T-helper 1 cell treated with Interleukin-12 subunit alpha and Interleukin-12 subunit beta and Interleukin-4 antibody, amounts not matched to agents 30 μg/mL and 1 μg/mL, for 36 hours (primary cell): ENCODE measurements at regions not wholly inside any gene's neighbourhood (a gene's known extent, or its start where the extent isn't known, plus 50 kb on each side); places are given as distances from the start of the nearest gene placed in this dataset.

Source experiments
- H3K27ac Mint-ChIP-seq: one replicate; pipeline ENCODE4 v1.8.0; 2021; ENCODE audit warnings: mild to moderate bottlenecking, mixed read lengths
- H3K27me3 Mint-ChIP-seq: one replicate; pipeline ENCODE4 v1.8.0; 2021; ENCODE audit warnings: low read depth, mixed read lengths
- H3K36me3 Mint-ChIP-seq: one replicate; pipeline ENCODE4 v1.8.0; 2021; ENCODE audit warnings: low read depth, mixed read lengths
- H3K4me1 Mint-ChIP-seq: one replicate; pipeline ENCODE4 v1.8.0; 2021; ENCODE audit warnings: low read depth, mixed read lengths
- H3K4me3 Mint-ChIP-seq: one replicate; pipeline ENCODE4 v1.8.0; 2021; ENCODE audit warnings: mild to moderate bottlenecking, moderate library complexity, mixed read lengths
- H3K9me3 Mint-ChIP-seq: one replicate; pipeline ENCODE4 v1.8.0; 2021; ENCODE audit warnings: mixed read lengths

GRCh38 chr12:4099276-4099675, 174.3 kb upstream of the CCND2 start:
- Mint-ChIP-seq H3K4me1 (peaks cover 7% of the 10 kb centered on the region), H3K9me3 (no peaks in the 10 kb centered on the region), H3K4me3 (no peak overlapping the region), H3K36me3 (no peaks in the 10 kb centered on the region), H3K27ac (no peak overlapping the region), H3K27me3 (peaks cover 9% of the 10 kb centered on the region)

- H3K4me1 Mint-ChIP-seq = peaks cover 6% of the 10 kb centered on the region
- H3K36me3 Mint-ChIP-seq = no peaks in the 10 kb centered on the region
- H3K4me3 Mint-ChIP-seq = no peak overlapping the region
- H3K9me3 Mint-ChIP-seq = no peaks in the 10 kb centered on the region
- H3K27me3 Mint-ChIP-seq = peaks cover 12% of the 10 kb centered on the region
- H3K27ac Mint-ChIP-seq = no peak overlapping the region
Observed at GRCh38 chr12:4091016-4091743, 182.4 kb upstream of the CCND2 start.

GRCh38 chr12:4089956-4090355, 183.6 kb upstream of the CCND2 start:
- Mint-ChIP-seq H3K27ac (no peak overlapping the region), H3K4me3 (no peak overlapping the region), H3K27me3 (peaks cover 12% of the 10 kb centered on the region), H3K4me1 (peaks cover 6% of the 10 kb centered on the region), H3K36me3 (no peaks in the 10 kb centered on the region), H3K9me3 (no peaks in the 10 kb centered on the region)

- no peaks in the 10 kb centered on the region for H3K9me3 Mint-ChIP-seq
- H3K4me1 Mint-ChIP-seq = peaks cover 6% of the 10 kb centered on the region
- H3K36me3 Mint-ChIP-seq = no peaks in the 10 kb centered on the region
- H3K27me3 Mint-ChIP-seq = peaks cover 12% of the 10 kb centered on the region
- H3K4me3 Mint-ChIP-seq = no peak overlapping the region
- H3K27ac Mint-ChIP-seq = no peak overlapping the region
Observed at GRCh38 chr12:4089121-4089606, 184.4 kb upstream of the CCND2 start.

GRCh38 chr12:4088451-4088850, 185.1 kb upstream of the CCND2 start:
- H3K4me1 Mint-ChIP-seq = peaks cover 6% of the 10 kb centered on the region
- H3K27me3 Mint-ChIP-seq = peaks cover 4% of the 10 kb centered on the region
- H3K4me3 Mint-ChIP-seq = no peak overlapping the region
- no peaks in the 10 kb centered on the region for H3K9me3 Mint-ChIP-seq
- H3K36me3 Mint-ChIP-seq = no peaks in the 10 kb centered on the region
- no peak overlapping the region for H3K27ac Mint-ChIP-seq

DNA sequence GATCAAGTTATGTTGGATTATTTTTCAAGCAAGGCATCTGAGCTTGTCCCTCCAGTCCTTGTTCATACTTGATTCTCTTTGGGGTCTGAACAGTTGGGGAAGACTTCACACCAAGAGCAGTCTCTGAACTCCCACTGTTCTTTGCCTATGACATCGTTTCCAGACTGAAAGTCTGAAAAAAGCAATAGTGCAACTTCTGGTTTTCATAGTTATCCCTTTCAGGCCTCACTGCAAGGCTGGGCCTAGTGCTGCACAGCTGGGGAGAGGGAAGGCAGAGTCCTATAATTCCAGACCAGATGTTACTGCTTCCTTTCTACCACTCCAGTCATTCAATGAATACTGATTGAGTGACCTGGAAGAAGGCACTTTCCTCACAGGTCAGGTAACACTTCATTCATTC, 187.1 kb upstream of the CCND2 start:
- H3K9me3 Mint-ChIP-seq = no peaks in the 10 kb centered on the region
- peaks cover 4% of the 10 kb centered on the region for H3K4me1 Mint-ChIP-seq
- peaks cover 5% of the 10 kb centered on the region for H3K27me3 Mint-ChIP-seq
- H3K36me3 Mint-ChIP-seq = peaks cover 3% of the 10 kb centered on the region
- H3K27ac Mint-ChIP-seq = no peak overlapping the region
- no peak overlapping the region for H3K4me3 Mint-ChIP-seq

- H3K27ac Mint-ChIP-seq = no peak overlapping the region
- H3K4me1 Mint-ChIP-seq = no peaks in the 10 kb centered on the region
- H3K27me3 Mint-ChIP-seq = peaks cover 5% of the 10 kb centered on the region
- peaks cover 3% of the 10 kb centered on the region for H3K36me3 Mint-ChIP-seq
- H3K9me3 Mint-ChIP-seq = no peaks in the 10 kb centered on the region
- no peak overlapping the region for H3K4me3 Mint-ChIP-seq
Observed at GRCh38 chr12:4084573-4084972, 189.0 kb upstream of the CCND2 start.

- Mint-ChIP-seq H3K4me1 (no peaks in the 10 kb centered on the region), H3K36me3 (peaks cover 5% of the 10 kb centered on the region), H3K9me3 (peaks cover 3% of the 10 kb centered on the region), H3K27ac (no peak overlapping the region), H3K27me3 (peaks cover 7% of the 10 kb centered on the region), H3K4me3 (no peak overlapping the region)
Observed at GRCh38 chr12:4082809-4083403, 190.7 kb upstream of the CCND2 start.

- Mint-ChIP-seq H3K4me3 (no peak overlapping the region), H3K36me3 (peaks cover 9% of the 10 kb centered on the region), H3K27me3 (peaks cover 15% of the 10 kb centered on the region), H3K27ac (no peak overlapping the region), H3K9me3 (peaks cover 9% of the 10 kb centered on the region), H3K4me1 (no peaks in the 10 kb centered on the region)
Observed at GRCh38 chr12:4080213-4080612, 193.3 kb upstream of the CCND2 start.

- Mint-ChIP-seq H3K4me1 (peaks cover 4% of the 10 kb centered on the region), H3K27me3 (peaks cover 17% of the 10 kb centered on the region), H3K9me3 (peaks cover 12% of the 10 kb centered on the region), H3K4me3 (no peak overlapping the region), H3K36me3 (peaks cover 6% of the 10 kb centered on the region), H3K27ac (no peak overlapping the region)
Observed at GRCh38 chr12:4074129-4074528, 199.4 kb upstream of the CCND2 start.

DNA sequence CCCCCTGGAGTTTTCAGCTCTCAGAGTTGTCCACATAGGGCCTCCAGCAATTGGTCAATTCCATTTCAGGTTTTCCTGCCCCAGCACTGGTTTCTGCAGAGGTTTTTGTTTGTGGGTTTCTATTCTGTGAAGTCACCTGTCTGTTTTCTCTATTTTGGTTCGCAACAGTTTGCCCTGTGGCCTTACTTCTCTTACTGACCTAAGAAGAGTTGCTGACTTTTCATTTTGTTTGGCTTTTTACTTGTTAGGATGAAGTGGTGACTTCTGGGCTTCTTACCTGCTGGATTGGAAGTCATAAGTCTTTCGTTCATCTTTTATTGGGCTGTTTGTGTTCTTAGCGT, 196.4 kb upstream of the PARP11 start:
- H3K9me3 Mint-ChIP-seq = peaks cover 3% of the 10 kb centered on the region
- H3K27ac Mint-ChIP-seq = no peak overlapping the region
- H3K36me3 Mint-ChIP-seq = no peaks in the 10 kb centered on the region
- peaks cover 4% of the 10 kb centered on the region for H3K27me3 Mint-ChIP-seq
- H3K4me3 Mint-ChIP-seq = no peak overlapping the region
- H3K4me1 Mint-ChIP-seq = peaks cover 6% of the 10 kb centered on the region

- Mint-ChIP-seq H3K4me3 (no peak overlapping the region), H3K27ac (peak overlapping the region; percentile 29), H3K27me3 (peaks cover 3% of the 10 kb centered on the region), H3K9me3 (peaks cover 3% of the 10 kb centered on the region), H3K36me3 (no peaks in the 10 kb centered on the region), H3K4me1 (peaks cover 8% of the 10 kb centered on the region)
Observed at GRCh38 chr12:4068981-4069669, 195.9 kb upstream of the PARP11 start.

DNA sequence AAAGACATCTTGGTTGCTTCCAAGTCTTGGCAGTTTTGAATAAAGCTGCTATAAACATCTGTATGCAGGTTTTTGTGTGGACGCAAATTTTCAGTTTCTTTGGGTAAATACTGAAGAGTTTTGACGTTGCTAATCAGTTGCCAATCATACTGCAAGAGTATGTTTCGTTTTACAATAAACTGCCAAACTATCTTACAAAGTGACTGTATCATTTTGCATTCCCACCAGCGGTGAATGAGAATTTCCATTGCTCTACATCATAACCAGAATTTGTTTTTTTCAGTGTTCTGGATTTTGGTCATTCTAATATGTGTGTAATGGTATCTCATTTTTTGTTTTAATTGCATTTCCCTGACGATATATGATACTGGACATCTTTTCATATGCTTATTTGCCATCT, 190.8 kb upstream of the PARP11 start:
- H3K27me3 Mint-ChIP-seq = no peaks in the 10 kb centered on the region
- no peaks in the 10 kb centered on the region for H3K36me3 Mint-ChIP-seq

GRCh38 chr12:4059898-4060568, 186.8 kb upstream of the PARP11 start:
- peaks cover 16% of the 10 kb centered on the region for H3K4me1 Mint-ChIP-seq
- H3K27ac Mint-ChIP-seq = no peak overlapping the region
- H3K4me3 Mint-ChIP-seq = no peak overlapping the region
- no peaks in the 10 kb centered on the region for H3K9me3 Mint-ChIP-seq
- H3K27me3 Mint-ChIP-seq = no peaks in the 10 kb centered on the region
- no peaks in the 10 kb centered on the region for H3K36me3 Mint-ChIP-seq

More for the DNA sequence above, 190.8 kb upstream of the PARP11 start:
- no peak overlapping the region for H3K27ac Mint-ChIP-seq
- no peaks in the 10 kb centered on the region for H3K9me3 Mint-ChIP-seq
- H3K4me3 Mint-ChIP-seq = no peak overlapping the region
- H3K4me1 Mint-ChIP-seq = peaks cover 5% of the 10 kb centered on the region
